ENCODE measurements at regions not wholly inside any gene's neighbourhood (a gene's known extent, or its start where the extent isn't known, plus 50 kb on each side); places are given as distances from the start of the nearest gene placed in this dataset.

DNA sequence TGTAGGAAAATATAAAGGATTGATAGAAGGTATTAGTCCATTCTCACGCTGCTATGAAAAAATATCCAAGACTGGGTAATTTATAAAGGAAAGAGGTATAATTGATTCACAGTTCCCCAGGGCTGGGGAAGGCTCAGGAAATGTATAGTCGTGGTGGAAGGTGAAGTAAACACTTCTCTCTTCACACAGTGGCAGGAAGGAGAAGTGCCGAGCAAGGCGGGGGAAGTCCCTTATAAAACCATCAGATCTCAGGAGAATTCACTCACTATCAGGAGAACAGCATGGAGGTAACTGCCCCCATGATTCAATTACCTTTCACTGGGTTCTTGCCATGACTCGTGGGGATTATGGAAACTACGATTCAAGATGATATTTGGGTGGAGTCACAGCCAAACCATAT is 1806.0 kb downstream of the MRPL39 start:
- no peak overlapping the region for H4K91ac ChIP-seq (ENCODE audit: low read depth, low read length)
- H3K18ac ChIP-seq (ENCODE audit: low read length): no peak overlapping the region
- no peaks in the 10 kb centered on the region for H3K79me2 ChIP-seq (ENCODE audit: control insufficient read depth, insufficient read depth, low read length, poor library complexity)
- no peaks in the 10 kb centered on the region for H3K4me1 ChIP-seq (ENCODE audit: control insufficient read depth in 1 of 2, insufficient read depth in 2 of 2, low read length in 2 of 2)
- H2BK120ac ChIP-seq (ENCODE audit: insufficient read depth, low read length, poor library complexity): no peak overlapping the region
- H2BK12ac ChIP-seq (ENCODE audit: low read length): no peak overlapping the region
- no peaks in the 10 kb centered on the region for H3K79me1 ChIP-seq (ENCODE audit: low read length)
- no CpG with 5 or more reads among the region's 6 CpGs for WGBS (ENCODE audit: extremely low coverage, insufficient coverage, insufficient read length)
- no peak overlapping the region for H3K14ac ChIP-seq (ENCODE audit: low read length)
- H2BK5ac ChIP-seq (ENCODE audit: low read depth, low read length, poor library complexity): no peak overlapping the region
- H3K36me3 ChIP-seq (ENCODE audit: control insufficient read depth in 1 of 2, insufficient read depth in 2 of 2, low read length in 2 of 2): no peaks in the 10 kb centered on the region
- no peak overlapping the region for H4K12ac ChIP-seq (ENCODE audit: low read depth, low read length)
- no peak overlapping the region for H3K4me3 ChIP-seq (ENCODE audit: low read depth, low read length)
- H3K27me3 ChIP-seq (ENCODE audit: insufficient read depth, low read length): no peaks in the 10 kb centered on the region
- no peak overlapping the region for H3K27ac ChIP-seq (ENCODE audit: low read depth, low read length)
- H3K4me2 ChIP-seq (ENCODE audit: low read length): no peak overlapping the region
- no peak for DNase-seq
- H4K8ac ChIP-seq (ENCODE audit: low read depth, low read length): no peak overlapping the region
- no peak overlapping the region for H3K9ac ChIP-seq (ENCODE audit: low read length)
- no peak overlapping the region for H3K23ac ChIP-seq (ENCODE audit: low read length)
- H2AFZ ChIP-seq (ENCODE audit: insufficient read depth, low read length, poor library complexity): no peak overlapping the region
- H3K9me3 ChIP-seq (ENCODE audit: insufficient read depth, low read depth, low read length): no peaks in the 10 kb centered on the region
- no peak overlapping the region for H3K4ac ChIP-seq (ENCODE audit: low read depth, low read length)
- H2AK5ac ChIP-seq (ENCODE audit: low read length): no peak overlapping the region

GRCh38 chr21:23799376-23799775 is 1807.9 kb downstream of the MRPL39 start:
- Histone ChIP-seq H3K27me3 (ENCODE audit: insufficient read depth, low read length) (no peaks in the 10 kb centered on the region), H3K4me1 (ENCODE audit: control insufficient read depth in 1 of 2, insufficient read depth in 2 of 2, low read length in 2 of 2) (no peaks in the 10 kb centered on the region), H3K36me3 (ENCODE audit: control insufficient read depth in 1 of 2, insufficient read depth in 2 of 2, low read length in 2 of 2) (no peaks in the 10 kb centered on the region), H3K27ac (ENCODE audit: low read depth, low read length) (no peak overlapping the region), H3K4ac (ENCODE audit: low read depth, low read length) (no peak overlapping the region), H4K8ac (ENCODE audit: low read depth, low read length) (no peak overlapping the region), H4K91ac (ENCODE audit: low read depth, low read length) (no peak overlapping the region), H2BK12ac (ENCODE audit: low read length) (no peak overlapping the region), H3K4me3 (ENCODE audit: low read depth, low read length) (no peak overlapping the region), H3K9me3 (ENCODE audit: insufficient read depth, low read depth, low read length) (no peaks in the 10 kb centered on the region), H3K18ac (ENCODE audit: low read length) (no peak overlapping the region), H3K79me2 (ENCODE audit: control insufficient read depth, insufficient read depth, low read length, poor library complexity) (no peaks in the 10 kb centered on the region), H3K79me1 (ENCODE audit: low read length) (no peaks in the 10 kb centered on the region), H2BK120ac (ENCODE audit: insufficient read depth, low read length, poor library complexity) (no peak overlapping the region), H4K12ac (ENCODE audit: low read depth, low read length) (no peak overlapping the region), H3K4me2 (ENCODE audit: low read length) (no peak overlapping the region), H2BK5ac (ENCODE audit: low read depth, low read length, poor library complexity) (no peak overlapping the region), H3K9ac (ENCODE audit: low read length) (no peak overlapping the region), H2AFZ (ENCODE audit: insufficient read depth, low read length, poor library complexity) (no peak overlapping the region), H2AK5ac (ENCODE audit: low read length) (no peak overlapping the region), H3K14ac (ENCODE audit: low read length) (no peak overlapping the region), H3K23ac (ENCODE audit: low read length) (no peak overlapping the region)
- no peak for DNase-seq
- no CpG with 5 or more reads among the region's 5 CpGs for whole genome bisulfite sequencing (ENCODE audit: extremely low coverage, insufficient coverage, insufficient read length)

- no peak overlapping the region for H3K9ac ChIP-seq (ENCODE audit: low read length)
- H3K4me2 ChIP-seq (ENCODE audit: low read length): no peak overlapping the region
- H3K79me1 ChIP-seq (ENCODE audit: low read length): no peaks in the 10 kb centered on the region
- no peak overlapping the region for H3K27ac ChIP-seq (ENCODE audit: low read depth, low read length)
- H2AFZ ChIP-seq (ENCODE audit: insufficient read depth, low read length, poor library complexity): no peak overlapping the region
- no peak overlapping the region for H4K91ac ChIP-seq (ENCODE audit: low read depth, low read length)
- no peaks in the 10 kb centered on the region for H3K4me1 ChIP-seq (ENCODE audit: control insufficient read depth in 1 of 2, insufficient read depth in 2 of 2, low read length in 2 of 2)
- no peak overlapping the region for H4K12ac ChIP-seq (ENCODE audit: low read depth, low read length)
- DNase-seq: no peak
- H3K27me3 ChIP-seq (ENCODE audit: insufficient read depth, low read length): no peaks in the 10 kb centered on the region
- H2BK5ac ChIP-seq (ENCODE audit: low read depth, low read length, poor library complexity): no peak overlapping the region
- no peak overlapping the region for H2BK120ac ChIP-seq (ENCODE audit: insufficient read depth, low read length, poor library complexity)
- no peak overlapping the region for H3K23ac ChIP-seq (ENCODE audit: low read length)
- no peak overlapping the region for H3K4me3 ChIP-seq (ENCODE audit: low read depth, low read length)
- H3K79me2 ChIP-seq (ENCODE audit: control insufficient read depth, insufficient read depth, low read length, poor library complexity): no peaks in the 10 kb centered on the region
- H2BK12ac ChIP-seq (ENCODE audit: low read length): no peak overlapping the region
- no peak overlapping the region for H4K8ac ChIP-seq (ENCODE audit: low read depth, low read length)
- H3K14ac ChIP-seq (ENCODE audit: low read length): no peak overlapping the region
- no peak overlapping the region for H2AK5ac ChIP-seq (ENCODE audit: low read length)
- H3K36me3 ChIP-seq (ENCODE audit: control insufficient read depth in 1 of 2, insufficient read depth in 2 of 2, low read length in 2 of 2): no peaks in the 10 kb centered on the region
- H3K9me3 ChIP-seq (ENCODE audit: insufficient read depth, low read depth, low read length): no peaks in the 10 kb centered on the region
- no CpG with 5 or more reads among the region's 1 CpG for WGBS (ENCODE audit: extremely low coverage, insufficient coverage, insufficient read length)
- H3K4ac ChIP-seq (ENCODE audit: low read depth, low read length): no peak overlapping the region
- H3K18ac ChIP-seq (ENCODE audit: low read length): no peak overlapping the region
Observed at GRCh38 chr21:23792300-23792699, 1815.0 kb downstream of the MRPL39 start.

GRCh38 chr21:23789864-23790263 is 1817.4 kb downstream of the MRPL39 start:
- Histone ChIP-seq H3K27ac (ENCODE audit: low read depth, low read length) (no peak overlapping the region), H3K9me3 (ENCODE audit: insufficient read depth, low read depth, low read length) (no peaks in the 10 kb centered on the region), H2AFZ (ENCODE audit: insufficient read depth, low read length, poor library complexity) (no peak overlapping the region), H4K12ac (ENCODE audit: low read depth, low read length) (no peak overlapping the region), H3K4me1 (ENCODE audit: control insufficient read depth in 1 of 2, insufficient read depth in 2 of 2, low read length in 2 of 2) (no peaks in the 10 kb centered on the region), H2BK5ac (ENCODE audit: low read depth, low read length, poor library complexity) (no peak overlapping the region), H3K79me2 (ENCODE audit: control insufficient read depth, insufficient read depth, low read length, poor library complexity) (no peaks in the 10 kb centered on the region), H3K14ac (ENCODE audit: low read length) (no peak overlapping the region), H2BK12ac (ENCODE audit: low read length) (no peak overlapping the region), H3K4ac (ENCODE audit: low read depth, low read length) (no peak overlapping the region), H3K79me1 (ENCODE audit: low read length) (no peaks in the 10 kb centered on the region), H3K4me3 (ENCODE audit: low read depth, low read length) (no peak overlapping the region), H3K18ac (ENCODE audit: low read length) (no peak overlapping the region), H3K9ac (ENCODE audit: low read length) (no peak overlapping the region), H3K23ac (ENCODE audit: low read length) (no peak overlapping the region), H3K36me3 (ENCODE audit: control insufficient read depth in 1 of 2, insufficient read depth in 2 of 2, low read length in 2 of 2) (no peaks in the 10 kb centered on the region), H4K8ac (ENCODE audit: low read depth, low read length) (no peak overlapping the region), H3K4me2 (ENCODE audit: low read length) (no peak overlapping the region), H3K27me3 (ENCODE audit: insufficient read depth, low read length) (no peaks in the 10 kb centered on the region), H2BK120ac (ENCODE audit: insufficient read depth, low read length, poor library complexity) (no peak overlapping the region), H2AK5ac (ENCODE audit: low read length) (no peak overlapping the region), H4K91ac (ENCODE audit: low read depth, low read length) (no peak overlapping the region)
- WGBS (ENCODE audit: extremely low coverage, insufficient coverage, insufficient read length): no CpG with 5 or more reads among the region's 1 CpG
- DNase-seq: no peak
